ENCODE measurements at regions not wholly inside any gene's neighbourhood (a gene's known extent, or its start where the extent isn't known, plus 50 kb on each side); places are given as distances from the start of the nearest gene placed in this dataset.
"Not testable (repeated sequence)": the region's sequence is repeated elsewhere in the genome, so short reads cannot be mapped to it uniquely, and the experiment has no call there.

- not testable (repeated sequence) for TF ChIP-seq POLR2A, CTCF (IDR thresholded peaks at IDR 0.05)
These were observed 723.8 kb upstream of the DEFB115 start for GRCh38 chr20:30533653-30534052.
